OCI-LY3 (cell line): ENCODE measurements at regions not wholly inside any gene's neighbourhood (a gene's known extent, or its start where the extent isn't known, plus 50 kb on each side); places are given as distances from the start of the nearest gene placed in this dataset.

Source experiments
- H2AFZ ChIP-seq: fragments of 200-600, 300-600 bp; shearing (Covaris generic); 2 replicates; pipeline ENCODE4 v1.6.0; 2014; ENCODE audit warnings: antibody characterized with exemption, low read depth, low read length
- H3K27ac ChIP-seq: fragments of 200-600, 300-600 bp; sonication (generic); 2 replicates; pipeline ENCODE4 v1.5.1; 2014; ENCODE audit warnings: mild to moderate bottlenecking, low read length, moderate library complexity, mixed read lengths
- H3K27me3 ChIP-seq: fragments of 200-600, 300-600 bp; sonication (generic); 2 replicates; pipeline ENCODE4 v1.6.1; 2014; ENCODE audit warnings: low read depth, low read length, mixed read lengths
- H3K36me3 ChIP-seq: fragments of 200-600, 300-600 bp; sonication (generic); replicated peaks from 2 replicates; pipeline ENCODE3; 2014; ENCODE audit warnings: low read depth, low read length, mixed read lengths
- H3K4me1 ChIP-seq: fragments of 300-600, 200-600 bp; sonication (generic); 2 replicates; pipeline ENCODE4 v1.6.1; 2014; ENCODE audit warnings: low read length, mixed read lengths
- H3K4me2 ChIP-seq: fragments of 200-600, 300-600 bp; sonication (generic); 2 replicates; pipeline ENCODE4 v1.6.1; 2014; ENCODE audit warnings: low read length, mixed read lengths
- H3K4me3 ChIP-seq: fragments of 300-600, 200-600 bp; sonication (generic); 2 replicates; pipeline ENCODE4 v1.5.1; 2014; ENCODE audit warnings: antibody characterized with exemption, mild to moderate bottlenecking, low read length, moderate library complexity
- H3K79me2 ChIP-seq: fragments of 300-600, 200-600 bp; shearing (Covaris generic); 2 replicates; pipeline ENCODE4 v1.6.1; 2014; ENCODE audit warnings: mild to moderate bottlenecking, low read length, mixed read lengths
- H3K9ac ChIP-seq: fragments of 300-600, 200-600 bp; shearing (Covaris generic); 2 replicates; pipeline ENCODE4 v1.6.0; 2014; ENCODE audit warnings: mild to moderate bottlenecking, low read length, moderate library complexity
- H3K9me3 ChIP-seq: fragments of 200-600, 300-600 bp; shearing (Covaris generic); 2 replicates; pipeline ENCODE4 v1.6.1; 2014; ENCODE audit warnings: low read length, mixed read lengths; ENCODE audit not compliant: insufficient read depth
- H4K20me1 ChIP-seq: fragments of 200-600, 300-600 bp; sonication (generic); 2 replicates; pipeline ENCODE4 v1.6.1; 2016; ENCODE audit warnings: low read length, mixed read lengths; ENCODE audit not compliant: insufficient read depth
- CTCF ChIP-seq: fragments of 200-600, 300-600 bp; sonication (generic); IDR thresholded peaks from 2 replicates; pipeline ENCODE4 v1.5.1; 2014; ENCODE audit warnings: antibody characterized with exemption, low read length, low read depth
- EZH2phosphoT487 ChIP-seq: fragments of 200-600 bp; shearing (Covaris generic); IDR thresholded peaks from 2 replicates; pipeline ENCODE4 v1.6.1; 2018; ENCODE audit warnings: antibody characterized with exemption, mixed run types, low read depth

GRCh38 chr9:81108821-81109220 is 580.5 kb downstream of the TLE1 start:
- Histone ChIP-seq H3K4me3 (no peak overlapping the region), H4K20me1 (no peaks in the 10 kb centered on the region), H3K9me3 (no peaks in the 10 kb centered on the region), H3K27ac (no peak overlapping the region), H3K9ac (no peak overlapping the region), H3K27me3 (no peaks in the 10 kb centered on the region), H3K4me2 (no peak overlapping the region), H3K36me3 (no peaks in the 10 kb centered on the region), H2AFZ (0 out of 2 replicates have a peak overlapping the region, but pooled peaks have one; percentile 30), H3K79me2 (no peaks in the 10 kb centered on the region), H3K4me1 (no peaks in the 10 kb centered on the region)
- TF ChIP-seq CTCF (no peak), EZH2phosphoT487 (no peak)

GRCh38 chr9:81108391-81108790 is 581.0 kb downstream of the TLE1 start:
- Histone ChIP-seq H2AFZ (0 out of 2 replicates have a peak overlapping the region, but pooled peaks have one; percentile 30), H3K4me1 (no peaks in the 10 kb centered on the region), H3K4me2 (no peak overlapping the region), H4K20me1 (no peaks in the 10 kb centered on the region), H3K4me3 (no peak overlapping the region), H3K27me3 (no peaks in the 10 kb centered on the region), H3K9ac (no peak overlapping the region), H3K27ac (no peak overlapping the region), H3K36me3 (no peaks in the 10 kb centered on the region), H3K79me2 (no peaks in the 10 kb centered on the region), H3K9me3 (no peaks in the 10 kb centered on the region)
- no peak for TF ChIP-seq EZH2phosphoT487
- TF ChIP-seq CTCF, result no peak

GRCh38 chr9:81103597-81104471 is 585.5 kb downstream of the TLE1 start:
- H3K9ac ChIP-seq, result no peak overlapping the region
- H3K27me3 ChIP-seq, result no peaks in the 10 kb centered on the region
- H3K27ac ChIP-seq, result no peak overlapping the region
- no peak overlapping the region for H3K4me2 ChIP-seq
- no peaks in the 10 kb centered on the region for H3K79me2 ChIP-seq
- H3K9me3 ChIP-seq, result no peaks in the 10 kb centered on the region
- H3K36me3 ChIP-seq, result no peaks in the 10 kb centered on the region
- H4K20me1 ChIP-seq, result no peaks in the 10 kb centered on the region
- H2AFZ ChIP-seq, result no peak overlapping the region
- H3K4me1 ChIP-seq, result no peaks in the 10 kb centered on the region
- no peak for TF ChIP-seq CTCF
- no peak for TF ChIP-seq EZH2phosphoT487
- H3K4me3 ChIP-seq, result no peak overlapping the region

GRCh38 chr9:81097131-81097847 is 592.1 kb downstream of the TLE1 start:
- TF ChIP-seq EZH2phosphoT487 (no peak), CTCF (no peak)
- Histone ChIP-seq H2AFZ (no peak overlapping the region), H3K27ac (no peak overlapping the region)

More at GRCh38 chr9:81097131-81097847, 592.1 kb downstream of the TLE1 start:
- Histone ChIP-seq H3K9me3 (no peaks in the 10 kb centered on the region), H3K4me2 (no peak overlapping the region), H3K36me3 (no peaks in the 10 kb centered on the region), H3K4me1 (no peaks in the 10 kb centered on the region), H3K9ac (no peak overlapping the region), H4K20me1 (no peaks in the 10 kb centered on the region), H3K79me2 (no peaks in the 10 kb centered on the region), H3K4me3 (no peak overlapping the region), H3K27me3 (no peaks in the 10 kb centered on the region)
